ENCODE measurements at regions not wholly inside any gene's neighbourhood (a gene's known extent, or its start where the extent isn't known, plus 50 kb on each side); places are given as distances from the start of the nearest gene placed in this dataset.
A peak's percentile ranks its signal among the peaks of the same experiment; 100 is the strongest.

DNA sequence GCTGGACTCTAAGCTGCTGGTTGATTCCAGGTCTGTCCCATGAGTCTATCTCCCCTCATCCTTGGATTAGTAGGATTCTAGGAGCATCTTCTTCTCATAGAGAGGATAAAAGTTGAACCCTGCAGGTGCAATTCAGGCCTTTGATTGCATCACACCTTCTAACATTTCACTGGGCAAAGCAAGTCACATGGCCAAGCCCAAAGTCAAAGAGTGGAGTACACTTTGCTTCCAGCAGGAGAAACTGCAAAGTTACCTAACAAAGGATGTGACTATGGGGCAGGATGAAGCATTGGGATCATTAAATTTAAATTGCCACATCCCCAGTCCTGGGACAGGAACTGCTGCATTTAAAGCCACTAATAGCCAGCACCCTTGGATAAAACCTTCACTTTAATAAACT, 51.0 kb upstream of the EGFLAM start:
- intact Hi-C loops (cut with DNase I): no loop called here
- Histone ChIP-seq H3K4me3 (replicated peaks in 1 of 3) (no peak overlapping the region), H3K27me3 (no peaks in the 10 kb centered on the region), H3K4me1 (no peaks in the 10 kb centered on the region), H3K27ac (no peak overlapping the region), H3K36me3 (no peaks in the 10 kb centered on the region), H3K9me3 (no peaks in the 10 kb centered on the region)
- DNase-seq: no peak
- no peak for TF ChIP-seq POLR2A (IDR thresholded peaks at IDR 0.05)
- TF ChIP-seq, protein P1, sequence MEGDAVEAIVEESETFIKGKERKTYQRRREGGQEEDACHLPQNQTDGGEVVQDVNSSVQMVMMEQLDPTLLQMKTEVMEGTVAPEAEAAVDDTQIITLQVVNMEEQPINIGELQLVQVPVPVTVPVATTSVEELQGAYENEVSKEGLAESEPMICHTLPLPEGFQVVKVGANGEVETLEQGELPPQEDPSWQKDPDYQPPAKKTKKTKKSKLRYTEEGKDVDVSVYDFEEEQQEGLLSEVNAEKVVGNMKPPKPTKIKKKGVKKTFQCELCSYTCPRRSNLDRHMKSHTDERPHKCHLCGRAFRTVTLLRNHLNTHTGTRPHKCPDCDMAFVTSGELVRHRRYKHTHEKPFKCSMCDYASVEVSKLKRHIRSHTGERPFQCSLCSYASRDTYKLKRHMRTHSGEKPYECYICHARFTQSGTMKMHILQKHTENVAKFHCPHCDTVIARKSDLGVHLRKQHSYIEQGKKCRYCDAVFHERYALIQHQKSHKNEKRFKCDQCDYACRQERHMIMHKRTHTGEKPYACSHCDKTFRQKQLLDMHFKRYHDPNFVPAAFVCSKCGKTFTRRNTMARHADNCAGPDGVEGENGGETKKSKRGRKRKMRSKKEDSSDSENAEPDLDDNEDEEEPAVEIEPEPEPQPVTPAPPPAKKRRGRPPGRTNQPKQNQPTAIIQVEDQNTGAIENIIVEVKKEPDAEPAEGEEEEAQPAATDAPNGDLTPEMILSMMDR (IDR thresholded peaks at IDR 0.05): no peak

DNA sequence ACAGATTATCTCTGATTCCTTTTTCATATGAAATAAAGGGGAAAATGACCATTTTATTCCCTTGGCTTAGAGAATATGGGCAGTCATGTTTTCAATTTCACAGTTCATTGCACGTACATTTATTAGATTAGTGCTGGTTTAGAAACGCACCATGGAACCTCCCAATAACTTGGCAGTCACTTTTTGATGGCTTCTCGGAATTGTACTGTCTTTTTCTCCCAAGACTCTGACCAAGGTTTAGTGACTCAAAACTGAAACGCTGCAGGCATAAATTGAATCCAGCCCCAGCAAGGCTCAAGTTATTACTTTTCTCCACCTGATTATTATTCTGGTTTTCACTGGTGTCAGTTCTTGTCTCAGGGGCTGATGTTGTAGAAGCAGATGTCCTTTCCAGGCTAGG, 55.6 kb upstream of the EGFLAM start:
- no peak overlapping the region for H3K27ac ChIP-seq
- H3K9me3 ChIP-seq: no peaks in the 10 kb centered on the region
- DNase-seq: no peak
- no peaks in the 10 kb centered on the region for H3K4me1 ChIP-seq
- H3K4me3 ChIP-seq (replicated peaks in 1 of 3): no peak overlapping the region
- WGBS, 2 donors: 75 to 86% methylated on average over 4 of the region's 4 CpGs
- no peaks in the 10 kb centered on the region for H3K27me3 ChIP-seq
- H3K36me3 ChIP-seq: no peaks in the 10 kb centered on the region
- intact Hi-C loops (cut with DNase I): no loop called here
- TF ChIP-seq POLR2A (IDR thresholded peaks at IDR 0.05): no peak
- TF ChIP-seq, protein P1 (IDR thresholded peaks at IDR 0.05): no peak

DNA sequence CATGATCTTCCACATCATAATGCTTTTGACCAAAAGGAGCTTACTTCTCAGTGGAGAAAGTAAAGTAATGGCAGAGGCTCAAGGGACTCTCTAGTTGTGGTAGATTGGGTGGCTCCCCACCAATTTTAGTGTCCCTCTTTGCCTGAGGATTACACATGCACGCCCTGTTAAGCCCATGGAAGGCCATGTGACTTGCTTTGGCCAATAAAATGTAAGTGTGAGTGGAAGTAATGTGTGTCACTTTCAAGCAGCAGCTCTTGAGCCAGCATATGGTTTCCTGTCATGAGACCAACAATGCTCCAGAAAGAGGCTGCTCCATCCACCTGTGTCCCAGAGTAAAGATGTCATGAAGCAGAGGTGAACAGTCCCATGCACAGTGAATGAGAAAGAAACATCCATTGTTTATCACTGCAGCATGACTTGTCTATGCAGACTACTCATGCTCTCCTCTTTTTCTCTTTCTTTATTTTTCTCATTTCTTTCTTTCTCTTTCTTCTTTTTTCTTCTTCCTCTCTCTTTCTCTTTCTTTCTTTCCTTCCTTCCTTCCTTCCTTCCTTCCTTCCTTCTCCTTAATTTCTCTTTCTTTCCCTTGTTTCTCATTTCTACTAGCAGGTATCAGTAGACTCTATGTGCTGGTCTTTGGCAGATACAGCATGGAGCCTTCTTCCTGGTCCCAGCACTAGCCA, 57.3 kb upstream of the EGFLAM start:
- WGBS, 2 donors: 73 to 75% methylated on average over 1 of the region's 1 CpG
- H3K4me3 ChIP-seq (replicated peaks in 1 of 3): no peak overlapping the region
- no peaks in the 10 kb centered on the region for H3K4me1 ChIP-seq
- H3K36me3 ChIP-seq: no peaks in the 10 kb centered on the region
- no peaks in the 10 kb centered on the region for H3K9me3 ChIP-seq
- no peak for TF ChIP-seq POLR2A (IDR thresholded peaks at IDR 0.05)
- TF ChIP-seq, protein P1 (IDR thresholded peaks at IDR 0.05): no peak
- H3K27ac ChIP-seq: no peak overlapping the region
- intact Hi-C loops (cut with DNase I): no loop called here
- DNase-seq: no peak
- no peaks in the 10 kb centered on the region for H3K27me3 ChIP-seq

DNA sequence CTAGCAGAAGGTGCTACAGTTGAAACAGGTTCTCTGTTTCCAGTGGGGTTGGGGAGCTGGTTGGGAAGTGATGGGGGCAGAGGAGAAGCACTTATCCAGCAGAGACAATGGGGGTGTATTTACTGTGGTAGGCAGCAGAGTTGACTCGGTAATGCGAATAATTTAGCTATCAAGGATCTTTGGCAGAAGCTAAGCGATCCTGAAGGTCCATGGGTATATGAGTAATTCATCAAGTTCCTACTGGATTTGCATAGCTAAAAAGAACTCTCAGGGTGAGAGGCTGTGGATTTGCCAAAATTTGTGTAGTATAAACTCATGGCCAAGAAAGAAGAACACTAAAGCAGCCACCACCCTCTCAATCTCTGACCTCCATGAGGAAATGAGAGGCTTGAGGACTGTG, 61.2 kb upstream of the EGFLAM start:
- H3K27me3 ChIP-seq: no peaks in the 10 kb centered on the region
- H3K4me3 ChIP-seq (replicated peaks in 1 of 3): no peak overlapping the region
- no peaks in the 10 kb centered on the region for H3K9me3 ChIP-seq
- no peaks in the 10 kb centered on the region for H3K36me3 ChIP-seq
- no peaks in the 10 kb centered on the region for H3K4me1 ChIP-seq
- TF ChIP-seq POLR2A (IDR thresholded peaks at IDR 0.05): no peak
- TF ChIP-seq, protein P1 (IDR thresholded peaks at IDR 0.05): no peak
- no peak for DNase-seq
- WGBS, 2 donors: 88 to 89% methylated on average over 3 of the region's 3 CpGs
- intact Hi-C loops (cut with DNase I): no loop called here
- H3K27ac ChIP-seq: no peak overlapping the region

DNA sequence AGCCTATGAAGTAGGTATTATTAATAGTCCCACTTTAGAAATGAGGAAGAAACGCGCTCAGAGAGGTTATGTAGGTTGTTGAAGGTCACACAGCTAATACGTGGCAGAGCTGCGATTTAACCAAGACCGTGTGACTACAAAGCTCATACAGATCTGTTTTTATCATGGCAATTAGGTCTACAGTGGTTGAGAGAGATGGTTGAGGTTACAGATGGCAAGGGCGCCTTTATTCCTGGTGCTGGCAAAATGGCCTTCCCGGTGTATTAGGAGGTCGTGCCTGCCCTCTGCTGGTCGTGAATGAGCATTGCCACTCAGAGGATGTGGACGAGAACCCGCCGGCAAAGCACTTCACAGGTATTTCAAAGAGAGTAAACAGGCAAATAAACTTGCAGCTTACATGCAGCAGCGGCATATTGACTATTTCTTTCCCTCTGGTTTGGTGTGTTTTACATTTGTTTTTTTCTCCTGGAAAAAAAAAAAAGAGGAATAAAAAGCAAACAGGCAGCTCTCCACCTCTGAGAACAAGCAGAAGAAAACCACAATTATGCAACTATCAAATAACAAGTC, 65.3 kb upstream of the EGFLAM start:
- Histone ChIP-seq H3K4me3 (replicated peaks in 1 of 3) (no peak overlapping the region), H3K27ac (no peak overlapping the region), H3K27me3 (no peaks in the 10 kb centered on the region), H3K4me1 (no peaks in the 10 kb centered on the region), H3K36me3 (no peaks in the 10 kb centered on the region), H3K9me3 (no peaks in the 10 kb centered on the region)
- intact Hi-C loops (cut with DNase I): loop anchor here (5.0 kb wide), 1 partner anchor 356 kb away; no protein-coding TSS in a partner anchor
- DNase-seq: peak; percentile 65 to 73
- 18 to 21% methylated on average over 13 of the region's 13 CpGs for WGBS, 2 donors
- TF ChIP-seq, protein P1 (IDR thresholded peaks at IDR 0.05): peak; percentile 37 to 85 (median 78)
- TF ChIP-seq POLR2A (IDR thresholded peaks at IDR 0.05): no peak

Measured in thyroid gland (tissue), 4 donors.